ENCODE measurements at regions not wholly inside any gene's neighbourhood (a gene's known extent, or its start where the extent isn't known, plus 50 kb on each side); places are given as distances from the start of the nearest gene placed in this dataset.

- no peak for TF ChIP-seq CTCF (conservative IDR thresholded peaks at IDR 0.05 in 1 of 2, IDR thresholded peaks at IDR 0.05 in 1 of 2; ENCODE audit: extremely low read depth in 1 of 2, insufficient read depth in 1 of 2, low read depth in 1 of 2, low read length in 2 of 2)
- TF ChIP-seq EZH2 (IDR thresholded peaks at IDR 0.05; ENCODE audit: borderline replicate concordance, low read length) = no peak
These were observed 1458.6 kb upstream of the TENM4 start for GRCh38 chr11:80899381-80899780.

Data from mammary epithelial cell (primary cell).